ENCODE measurements at regions not wholly inside any gene's neighbourhood (a gene's known extent, or its start where the extent isn't known, plus 50 kb on each side); places are given as distances from the start of the nearest gene placed in this dataset.

- TF ChIP-seq CTCF (IDR thresholded peaks at IDR 0.05 in 8 of 11, conservative IDR thresholded peaks at IDR 0.05 in 3 of 11) (no peak), POLR2A (IDR thresholded peaks at IDR 0.05) (no peak)
These were observed 480.7 kb downstream of the GRXCR1 start for GRCh38 chr4:43373201-43373600.
